Ectodermal cell (in vitro differentiated cells): ENCODE measurements at regions not wholly inside any gene's neighbourhood (a gene's known extent, or its start where the extent isn't known, plus 50 kb on each side); places are given as distances from the start of the nearest gene placed in this dataset.

Experiments
- H3K27ac ChIP-seq: 2 replicates; pipeline ENCODE4 v1.7.0; 2013; ENCODE audit warnings: mild to moderate bottlenecking, low read depth, low read length; ENCODE audit not compliant: insufficient read depth, poor library complexity, severe bottlenecking
- H3K27me3 ChIP-seq: 2 replicates; pipeline ENCODE4 v1.7.0; 2013; ENCODE audit warnings: mild to moderate bottlenecking, low read length; ENCODE audit not compliant: insufficient read depth, control insufficient read depth, poor library complexity, severe bottlenecking
- H3K36me3 ChIP-seq: one replicate; pipeline ENCODE4 v1.7.0; 2013; ENCODE audit warnings: low read length; ENCODE audit not compliant: control insufficient read depth, insufficient read depth
- H3K4me1 ChIP-seq: one replicate; pipeline ENCODE4 v1.7.0; 2013; ENCODE audit warnings: low read length; ENCODE audit not compliant: control insufficient read depth, insufficient read depth
- H3K4me3 ChIP-seq: 2 replicates; pipeline ENCODE4 v1.7.0; 2013; ENCODE audit warnings: low read depth, low read length, control low read depth; ENCODE audit not compliant: insufficient read depth
- H3K9me3 ChIP-seq: 2 replicates; pipeline ENCODE4 v1.7.0; 2013; ENCODE audit warnings: mild to moderate bottlenecking, low read length, moderate library complexity; ENCODE audit not compliant: control insufficient read depth
- WGBS, 2 experiments: methylation state at CpG; one replicate each; pipeline ENCODE4 v1.1.7; 2013; ENCODE audit warnings: missing lambda C conversion rate in 2 of 2; 5-methylcytosine and 5-hydroxymethylcytosine counted together

- H3K9me3 ChIP-seq, result no peaks in the 10 kb centered on the region
- 90% methylated on average over 2 of the region's 2 CpGs; no CpG with 5 or more reads in 1 of the 2 experiments for WGBS, 2 experiments
- no peak overlapping the region for H3K4me3 ChIP-seq
- H3K27me3 ChIP-seq, result no peaks in the 10 kb centered on the region
- no peak overlapping the region for H3K27ac ChIP-seq
- peaks cover 6% of the 10 kb centered on the region for H3K4me1 ChIP-seq
- no peaks in the 10 kb centered on the region for H3K36me3 ChIP-seq
Measured at GRCh38 chr13:21757763-21758162, 86.9 kb downstream of the FGF9 start.

DNA sequence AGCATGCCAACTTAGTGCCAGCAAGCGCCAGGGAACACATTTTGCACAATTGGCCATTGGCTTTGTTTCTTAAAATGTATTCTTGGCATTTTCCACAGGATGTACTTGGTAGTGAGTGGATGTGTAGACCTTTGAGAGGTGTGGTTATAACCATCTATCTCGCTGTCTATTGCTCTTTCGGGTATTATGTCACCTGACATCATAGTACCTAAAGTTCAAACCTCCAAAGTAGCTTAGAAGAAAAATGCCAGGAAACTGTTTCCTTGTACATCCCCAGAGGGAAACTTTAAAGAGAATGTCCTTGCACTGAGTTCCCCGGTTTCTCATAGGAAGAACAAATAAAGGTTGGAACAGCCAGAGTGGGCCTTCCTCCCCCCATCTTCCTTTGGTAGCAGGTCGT is 87.6 kb downstream of the FGF9 start:
- Histone ChIP-seq H3K4me1 (peaks cover 6% of the 10 kb centered on the region), H3K27me3 (no peaks in the 10 kb centered on the region), H3K27ac (no peak overlapping the region), H3K4me3 (no peak overlapping the region), H3K36me3 (no peaks in the 10 kb centered on the region), H3K9me3 (no peaks in the 10 kb centered on the region)
- 89 to 96% methylated on average over 5 of the region's 5 CpGs for WGBS, 2 experiments

- no peaks in the 10 kb centered on the region for H3K27me3 ChIP-seq
- H3K4me3 ChIP-seq, result no peak overlapping the region
- no peak overlapping the region for H3K27ac ChIP-seq
- peaks cover 6% of the 10 kb centered on the region for H3K4me1 ChIP-seq
- WGBS, 2 experiments, result 79 to 91% methylated on average over 5 of the region's 5 CpGs
- no peaks in the 10 kb centered on the region for H3K9me3 ChIP-seq
- no peaks in the 10 kb centered on the region for H3K36me3 ChIP-seq
Measured at GRCh38 chr13:21759463-21759862, 88.6 kb downstream of the FGF9 start.

DNA sequence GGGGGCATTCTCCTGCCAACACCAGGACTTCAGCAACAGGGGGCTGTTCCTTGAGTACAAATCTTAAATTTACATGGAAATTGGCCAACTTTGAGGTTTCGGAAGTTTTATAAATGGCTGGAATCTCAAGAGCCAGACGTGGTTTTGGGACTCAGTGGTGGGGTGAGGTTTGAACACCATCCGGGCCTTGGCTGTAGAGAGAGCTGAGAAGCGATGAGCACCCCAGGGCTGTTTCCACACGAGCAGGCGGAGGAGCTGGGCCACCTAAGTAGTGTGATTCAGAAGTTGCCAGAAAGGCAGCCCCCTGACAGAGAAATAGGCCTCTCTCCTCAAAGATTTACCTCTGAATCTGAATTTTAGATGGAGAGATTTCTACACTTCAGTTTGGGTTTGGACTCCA is 89.0 kb downstream of the FGF9 start:
- no peaks in the 10 kb centered on the region for H3K36me3 ChIP-seq
- no peaks in the 10 kb centered on the region for H3K27me3 ChIP-seq
- H3K9me3 ChIP-seq, result no peaks in the 10 kb centered on the region
- H3K4me3 ChIP-seq, result no peak overlapping the region
- WGBS, 2 experiments, result 84 to 92% methylated on average over 6 of the region's 6 CpGs
- peaks cover 6% of the 10 kb centered on the region for H3K4me1 ChIP-seq
- H3K27ac ChIP-seq, result no peak overlapping the region

DNA sequence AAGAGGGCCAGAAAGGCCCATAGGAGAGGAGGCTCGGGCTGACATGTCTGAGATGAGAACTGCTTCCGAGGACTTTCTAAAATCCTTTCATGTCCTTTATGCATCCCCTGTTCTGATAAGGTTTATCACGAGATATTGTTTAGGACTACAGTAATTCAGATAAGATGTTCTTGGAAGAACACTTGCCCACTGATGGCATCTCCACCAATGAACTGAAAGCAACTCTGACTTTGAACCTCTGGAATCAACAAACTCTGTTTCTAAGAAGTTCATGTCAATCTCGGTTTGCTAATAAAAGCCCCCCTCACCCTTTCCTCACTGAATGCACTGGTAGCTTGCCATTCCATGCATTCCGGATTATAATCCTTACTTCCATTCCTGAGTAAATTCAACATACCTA is 90.9 kb downstream of the FGF9 start:
- H3K4me3 ChIP-seq, result no peak overlapping the region
- WGBS, 2 experiments, result 91 to 93% methylated on average over 5 of the region's 5 CpGs
- H3K27me3 ChIP-seq, result no peaks in the 10 kb centered on the region
- H3K27ac ChIP-seq, result no peak overlapping the region
- peaks cover 2% of the 10 kb centered on the region for H3K4me1 ChIP-seq
- no peaks in the 10 kb centered on the region for H3K36me3 ChIP-seq
- no peaks in the 10 kb centered on the region for H3K9me3 ChIP-seq

DNA sequence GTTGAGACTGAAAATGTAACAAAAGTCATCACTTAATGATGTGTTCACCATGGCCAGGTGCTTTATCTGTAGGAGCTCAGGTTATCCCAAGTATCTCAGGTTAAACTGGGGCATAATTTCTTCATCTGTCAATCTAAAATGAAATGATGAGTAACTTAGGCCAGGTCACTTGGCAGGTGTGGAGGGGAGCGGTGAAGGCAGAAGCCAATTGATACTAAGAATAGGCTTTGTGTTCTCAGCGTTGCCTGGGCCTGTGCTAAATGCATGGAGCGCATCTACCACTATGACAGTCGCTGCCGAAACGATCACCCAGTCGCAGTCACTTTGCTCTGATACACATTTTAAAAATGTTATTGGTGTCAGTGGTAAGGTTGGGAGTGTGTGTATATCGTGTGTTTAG is 91.6 kb downstream of the FGF9 start:
- H3K9me3 ChIP-seq, result no peaks in the 10 kb centered on the region
- H3K4me3 ChIP-seq, result no peak overlapping the region
- no peak overlapping the region for H3K27ac ChIP-seq
- 94 to 95% methylated on average over 8 of the region's 8 CpGs for WGBS, 2 experiments
- H3K4me1 ChIP-seq, result no peaks in the 10 kb centered on the region
- H3K27me3 ChIP-seq, result no peaks in the 10 kb centered on the region
- H3K36me3 ChIP-seq, result no peaks in the 10 kb centered on the region

DNA sequence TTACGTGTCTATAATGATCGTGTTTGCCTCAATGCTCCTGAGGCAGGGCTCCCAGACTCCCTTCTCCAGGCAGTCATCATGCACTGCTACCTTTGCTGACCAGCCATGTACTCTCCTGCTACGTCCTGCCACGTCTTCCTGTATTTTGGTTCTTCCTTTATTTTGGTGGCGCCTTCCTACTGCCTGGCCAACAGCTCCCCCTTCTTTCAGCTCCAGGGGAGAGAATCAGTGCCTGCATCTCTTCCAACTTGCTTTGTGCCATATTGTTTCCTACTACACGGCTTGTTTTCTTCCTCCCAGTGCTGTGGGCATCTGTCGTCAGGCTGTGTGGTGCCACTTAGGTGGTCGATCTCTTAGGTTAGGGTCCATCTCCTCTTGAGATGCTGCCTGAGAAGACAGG is 96.2 kb downstream of the FGF9 start:
- Histone ChIP-seq H3K4me1 (no peaks in the 10 kb centered on the region), H3K27ac (no peak overlapping the region), H3K27me3 (no peaks in the 10 kb centered on the region), H3K9me3 (no peaks in the 10 kb centered on the region), H3K4me3 (no peak overlapping the region), H3K36me3 (no peaks in the 10 kb centered on the region)
- 93 to 94% methylated on average over 8 of the region's 8 CpGs for WGBS, 2 experiments

- WGBS, 2 experiments, result 94 to 100% methylated on average over 1 of the region's 1 CpG
- H3K9me3 ChIP-seq, result no peaks in the 10 kb centered on the region
- no peak overlapping the region for H3K27ac ChIP-seq
- H3K27me3 ChIP-seq, result no peaks in the 10 kb centered on the region
- H3K36me3 ChIP-seq, result no peaks in the 10 kb centered on the region
- H3K4me1 ChIP-seq, result no peaks in the 10 kb centered on the region
- H3K4me3 ChIP-seq, result no peak overlapping the region
Measured at GRCh38 chr13:21771075-21771474, 100.2 kb downstream of the FGF9 start.

- no peaks in the 10 kb centered on the region for H3K9me3 ChIP-seq
- no peak overlapping the region for H3K27ac ChIP-seq
- H3K36me3 ChIP-seq, result no peaks in the 10 kb centered on the region
- 100% methylated on average over 1 of the region's 1 CpG for WGBS, 2 experiments
- H3K4me1 ChIP-seq, result no peaks in the 10 kb centered on the region
- no peak overlapping the region for H3K4me3 ChIP-seq
- no peaks in the 10 kb centered on the region for H3K27me3 ChIP-seq
Measured at GRCh38 chr13:21777166-21777565, 106.3 kb downstream of the FGF9 start.

DNA sequence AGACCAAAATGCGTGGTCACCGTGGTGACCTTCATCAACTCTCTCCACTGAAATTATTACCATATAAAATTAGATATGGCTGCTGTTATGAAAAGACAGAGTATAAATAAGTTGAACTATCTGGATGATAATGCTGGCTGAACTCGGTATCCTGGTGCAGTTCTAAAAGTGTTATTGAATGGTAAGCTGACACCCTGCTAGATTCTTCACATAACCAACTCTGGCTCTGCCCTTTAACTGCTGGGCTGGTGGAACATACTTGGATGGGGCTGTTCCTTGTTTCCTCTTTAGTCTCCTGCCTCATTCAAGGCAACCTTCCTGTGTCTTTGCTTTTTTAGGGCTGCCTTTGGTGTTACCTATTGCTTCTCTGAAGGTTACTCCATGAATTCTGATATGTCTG is 106.9 kb downstream of the FGF9 start:
- Histone ChIP-seq H3K9me3 (no peaks in the 10 kb centered on the region), H3K27me3 (no peaks in the 10 kb centered on the region), H3K4me3 (no peak overlapping the region), H3K36me3 (no peaks in the 10 kb centered on the region), H3K27ac (no peak overlapping the region), H3K4me1 (no peaks in the 10 kb centered on the region)
- WGBS, 2 experiments, result 85% methylated on average over 2 of the region's 3 CpGs; no CpG with 5 or more reads in 1 of the 2 experiments

DNA sequence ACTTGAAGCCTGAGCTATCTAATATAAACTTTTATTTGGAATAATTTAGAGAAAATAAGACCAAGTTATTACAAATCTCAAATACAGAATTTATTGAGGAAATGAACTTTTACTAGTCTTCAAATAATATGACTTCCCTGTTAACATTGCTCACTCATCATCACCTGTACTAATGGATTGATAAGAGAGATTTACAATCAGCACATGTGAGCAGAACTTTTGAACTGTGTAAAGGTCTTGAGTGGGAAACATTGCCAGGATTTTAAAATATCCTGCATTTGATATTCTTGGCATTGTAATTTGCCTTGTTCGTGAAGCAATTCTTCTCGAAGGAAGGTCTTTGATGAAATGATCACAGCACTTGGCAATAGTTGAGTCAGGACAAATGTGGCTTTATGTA is 111.9 kb downstream of the FGF9 start:
- Histone ChIP-seq H3K9me3 (no peaks in the 10 kb centered on the region), H3K4me3 (no peak overlapping the region), H3K4me1 (no peaks in the 10 kb centered on the region), H3K27ac (no peak overlapping the region), H3K36me3 (no peaks in the 10 kb centered on the region), H3K27me3 (no peaks in the 10 kb centered on the region)
- 93 to 94% methylated on average over 2 of the region's 2 CpGs for WGBS, 2 experiments
